ENCODE measurements at regions not wholly inside any gene's neighbourhood (a gene's known extent, or its start where the extent isn't known, plus 50 kb on each side); places are given as distances from the start of the nearest gene placed in this dataset.

GRCh38 chr6:121600389-121601168, 165.1 kb downstream of the GJA1 start:
- TF ChIP-seq, protein P1, sequence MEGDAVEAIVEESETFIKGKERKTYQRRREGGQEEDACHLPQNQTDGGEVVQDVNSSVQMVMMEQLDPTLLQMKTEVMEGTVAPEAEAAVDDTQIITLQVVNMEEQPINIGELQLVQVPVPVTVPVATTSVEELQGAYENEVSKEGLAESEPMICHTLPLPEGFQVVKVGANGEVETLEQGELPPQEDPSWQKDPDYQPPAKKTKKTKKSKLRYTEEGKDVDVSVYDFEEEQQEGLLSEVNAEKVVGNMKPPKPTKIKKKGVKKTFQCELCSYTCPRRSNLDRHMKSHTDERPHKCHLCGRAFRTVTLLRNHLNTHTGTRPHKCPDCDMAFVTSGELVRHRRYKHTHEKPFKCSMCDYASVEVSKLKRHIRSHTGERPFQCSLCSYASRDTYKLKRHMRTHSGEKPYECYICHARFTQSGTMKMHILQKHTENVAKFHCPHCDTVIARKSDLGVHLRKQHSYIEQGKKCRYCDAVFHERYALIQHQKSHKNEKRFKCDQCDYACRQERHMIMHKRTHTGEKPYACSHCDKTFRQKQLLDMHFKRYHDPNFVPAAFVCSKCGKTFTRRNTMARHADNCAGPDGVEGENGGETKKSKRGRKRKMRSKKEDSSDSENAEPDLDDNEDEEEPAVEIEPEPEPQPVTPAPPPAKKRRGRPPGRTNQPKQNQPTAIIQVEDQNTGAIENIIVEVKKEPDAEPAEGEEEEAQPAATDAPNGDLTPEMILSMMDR (IDR thresholded peaks at IDR 0.05; ENCODE audit: borderline replicate concordance, insufficient read depth, low read depth, low read length) = no peak
- no peak overlapping the region for H3K4me3 ChIP-seq (ENCODE audit: low read depth, low read length)

DNA sequence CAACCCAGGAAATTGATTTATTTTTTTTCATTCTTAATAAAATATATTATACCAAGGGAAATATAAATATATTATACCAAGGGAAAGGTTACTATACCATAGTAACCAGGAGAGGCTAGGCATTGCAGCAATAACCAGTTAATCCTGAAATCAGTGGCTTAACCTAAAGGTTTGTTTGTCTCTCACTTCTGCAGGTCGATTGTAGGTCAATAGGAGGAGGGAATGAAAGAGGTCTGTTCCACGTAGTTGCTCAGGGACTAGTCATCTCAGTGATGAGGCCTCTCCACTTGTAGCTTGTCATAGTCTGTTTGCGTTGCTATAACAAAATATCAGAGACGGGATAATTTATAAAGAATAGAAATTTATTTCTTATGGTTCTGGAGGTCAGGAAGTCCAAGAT, 168.0 kb downstream of the GJA1 start:
- TF ChIP-seq, protein P1 (IDR thresholded peaks at IDR 0.05; ENCODE audit: borderline replicate concordance, insufficient read depth, low read depth, low read length) = no peak
- H3K4me3 ChIP-seq (ENCODE audit: low read depth, low read length) = no peak overlapping the region

GRCh38 chr6:121607721-121608120, 172.3 kb downstream of the GJA1 start:
- TF ChIP-seq, protein P1 (IDR thresholded peaks at IDR 0.05; ENCODE audit: borderline replicate concordance, insufficient read depth, low read depth, low read length) = no peak
- H3K4me3 ChIP-seq (ENCODE audit: low read depth, low read length) = no peak overlapping the region

- TF ChIP-seq, protein P1 (IDR thresholded peaks at IDR 0.05; ENCODE audit: borderline replicate concordance, insufficient read depth, low read depth, low read length) = no peak
- no peak overlapping the region for H3K4me3 ChIP-seq (ENCODE audit: low read depth, low read length)
These were observed 172.8 kb downstream of the GJA1 start for GRCh38 chr6:121608270-121608669.

DNA sequence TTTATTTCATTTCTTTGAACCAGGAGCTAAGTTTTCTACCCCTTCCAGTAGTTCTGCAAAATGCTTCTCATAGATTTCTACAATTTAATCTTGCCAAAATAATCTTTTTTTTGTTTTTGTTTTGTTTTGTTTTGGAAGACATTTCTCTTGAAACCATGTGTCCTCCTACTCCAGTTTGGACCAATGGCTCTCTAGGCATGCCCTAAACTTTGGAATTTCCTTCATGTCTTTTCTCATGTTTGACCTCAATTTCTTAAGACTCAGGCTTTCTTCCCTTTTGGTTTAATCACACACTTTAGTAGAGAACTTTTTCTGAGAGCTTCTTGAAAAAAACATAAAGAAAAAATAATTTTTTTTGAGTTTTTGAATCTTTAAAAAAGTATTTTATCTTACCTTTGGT, 173.8 kb downstream of the GJA1 start:
- H3K4me3 ChIP-seq (ENCODE audit: low read depth, low read length) = no peak overlapping the region
- TF ChIP-seq, protein P1 (IDR thresholded peaks at IDR 0.05; ENCODE audit: borderline replicate concordance, insufficient read depth, low read depth, low read length) = no peak

- TF ChIP-seq, protein P1 (IDR thresholded peaks at IDR 0.05; ENCODE audit: borderline replicate concordance, insufficient read depth, low read depth, low read length) = no peak
- H3K4me3 ChIP-seq (ENCODE audit: low read depth, low read length) = no peak overlapping the region
These were observed 177.5 kb downstream of the GJA1 start for GRCh38 chr6:121612927-121613326.

DNA sequence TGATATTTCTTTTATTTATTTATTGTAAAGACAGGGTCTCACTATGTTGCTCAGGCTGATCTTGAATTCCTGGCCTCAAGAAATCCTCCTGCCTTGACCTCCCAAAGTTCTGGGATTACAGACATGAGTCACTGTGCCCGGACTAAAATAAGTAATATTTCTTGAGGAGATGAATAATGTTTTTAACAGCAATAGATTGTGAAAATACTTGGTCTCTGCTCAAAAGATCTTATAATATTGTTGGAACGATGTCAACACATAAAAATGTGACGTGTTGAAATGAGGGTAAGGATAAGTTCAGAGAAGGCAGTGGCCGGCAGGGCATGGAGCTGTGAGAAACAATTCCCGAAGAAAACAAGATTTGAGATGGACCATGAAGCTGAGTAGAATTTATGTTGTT, 178.7 kb downstream of the GJA1 start:
- H3K4me3 ChIP-seq (ENCODE audit: low read depth, low read length) = no peak overlapping the region
- TF ChIP-seq, protein P1 (IDR thresholded peaks at IDR 0.05; ENCODE audit: borderline replicate concordance, insufficient read depth, low read depth, low read length) = no peak
